Peyer's patch (tissue), 4 donors: ENCODE measurements at regions not wholly inside any gene's neighbourhood (a gene's known extent, or its start where the extent isn't known, plus 50 kb on each side); places are given as distances from the start of the nearest gene placed in this dataset.

ENCODE experiments used
- POLR2A ChIP-seq, 2 donors: fragments of 450-650 bp; IDR thresholded peaks; one replicate each; pipeline ENCODE4 v1.5.1; 2017; ENCODE audit warnings: antibody characterized with exemption in 2 of 2, mild to moderate bottlenecking in 2 of 2, moderate library complexity in 2 of 2
- TF ChIP-seq, protein P1 (sequence below), 6 experiments: fragments of 450-650 bp in 4 of 6; fragments of 200-600 bp in 2 of 6; sonication (generic) in 1 of 6; IDR thresholded peaks; one replicate each; pipeline ENCODE4 v1.5.1; 2017 to 2019; ENCODE audit warnings: antibody characterized with exemption in 6 of 6, mild to moderate bottlenecking in 3 of 6, moderate library complexity in 1 of 6

DNA sequence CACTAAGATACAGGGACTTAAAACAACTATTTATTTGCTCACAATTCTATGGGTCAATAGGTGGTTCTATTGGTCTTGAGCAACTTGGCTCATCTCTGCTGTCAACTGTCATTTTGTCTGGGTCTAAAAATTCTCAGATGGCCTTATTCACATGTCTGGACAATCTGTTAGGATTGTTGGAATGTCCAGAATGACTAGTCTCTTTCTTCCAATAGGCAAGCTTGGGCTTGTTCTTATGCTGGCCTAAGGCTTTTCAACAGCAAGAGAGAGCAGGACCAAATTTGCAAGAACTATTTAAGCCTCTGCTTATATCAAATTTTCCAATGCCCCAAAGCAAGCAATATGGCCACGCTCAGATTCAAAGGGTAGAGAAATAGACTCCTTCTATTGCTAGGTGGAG lies 240.9 kb downstream of the KIF2B start:
- TF ChIP-seq, protein P1, sequence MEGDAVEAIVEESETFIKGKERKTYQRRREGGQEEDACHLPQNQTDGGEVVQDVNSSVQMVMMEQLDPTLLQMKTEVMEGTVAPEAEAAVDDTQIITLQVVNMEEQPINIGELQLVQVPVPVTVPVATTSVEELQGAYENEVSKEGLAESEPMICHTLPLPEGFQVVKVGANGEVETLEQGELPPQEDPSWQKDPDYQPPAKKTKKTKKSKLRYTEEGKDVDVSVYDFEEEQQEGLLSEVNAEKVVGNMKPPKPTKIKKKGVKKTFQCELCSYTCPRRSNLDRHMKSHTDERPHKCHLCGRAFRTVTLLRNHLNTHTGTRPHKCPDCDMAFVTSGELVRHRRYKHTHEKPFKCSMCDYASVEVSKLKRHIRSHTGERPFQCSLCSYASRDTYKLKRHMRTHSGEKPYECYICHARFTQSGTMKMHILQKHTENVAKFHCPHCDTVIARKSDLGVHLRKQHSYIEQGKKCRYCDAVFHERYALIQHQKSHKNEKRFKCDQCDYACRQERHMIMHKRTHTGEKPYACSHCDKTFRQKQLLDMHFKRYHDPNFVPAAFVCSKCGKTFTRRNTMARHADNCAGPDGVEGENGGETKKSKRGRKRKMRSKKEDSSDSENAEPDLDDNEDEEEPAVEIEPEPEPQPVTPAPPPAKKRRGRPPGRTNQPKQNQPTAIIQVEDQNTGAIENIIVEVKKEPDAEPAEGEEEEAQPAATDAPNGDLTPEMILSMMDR (IDR thresholded peaks at IDR 0.05), result no peak
- TF ChIP-seq POLR2A (IDR thresholded peaks at IDR 0.05), result no peak
